Hepatocyte (in vitro differentiated cells): ENCODE measurements at regions not wholly inside any gene's neighbourhood (a gene's known extent, or its start where the extent isn't known, plus 50 kb on each side); places are given as distances from the start of the nearest gene placed in this dataset.
A peak's percentile ranks its signal among the peaks of the same experiment; 100 is the strongest.

ENCODE experiments used
- DNase-seq: peaks from one replicate; pipeline ENCODE4 v3.0.0-alpha.2; 2016; ENCODE audit warnings: low spot score
- H2AFZ ChIP-seq: fragments of 200-600 bp; sonication (generic); 2 replicates; pipeline ENCODE4 v1.6.0; 2016; ENCODE audit warnings: antibody characterized with exemption, mild to moderate bottlenecking
- H3K27ac ChIP-seq: fragments of 200-600 bp; sonication (generic); 2 replicates; pipeline ENCODE4 v1.5.1; 2016; ENCODE audit warnings: mild to moderate bottlenecking
- H3K27me3 ChIP-seq: fragments of 200-600 bp; sonication (generic); 2 replicates; pipeline ENCODE4 v1.6.1; 2016
- H3K36me3 ChIP-seq: fragments of 200-600 bp; sonication (generic); replicated peaks from 2 replicates; pipeline ENCODE4 v1.5.1; 2016; ENCODE audit warnings: low read depth; ENCODE audit not compliant: insufficient read depth
- H3K4me1 ChIP-seq: fragments of 200-600 bp; sonication (generic); 2 replicates; pipeline ENCODE4 v1.5.1; 2016; ENCODE audit warnings: mild to moderate bottlenecking, moderate library complexity; ENCODE audit not compliant: insufficient read depth
- H3K4me2 ChIP-seq: fragments of 200-600 bp; sonication (generic); 2 replicates; pipeline ENCODE4 v1.6.0; 2016
- H3K4me3 ChIP-seq: fragments of 200-600 bp; sonication (generic); 2 replicates; pipeline ENCODE4 v1.5.1; 2016; ENCODE audit warnings: mild to moderate bottlenecking
- H3K79me2 ChIP-seq: fragments of 200-600 bp; sonication (generic); 2 replicates; pipeline ENCODE4 v1.6.0; 2017; ENCODE audit warnings: mild to moderate bottlenecking
- H3K9me2 ChIP-seq: fragments of 200-600 bp; sonication (generic); replicated peaks from 2 replicates; pipeline ENCODE4 v1.6.0; 2017; ENCODE audit warnings: mild to moderate bottlenecking; ENCODE audit not compliant: insufficient read depth
- H3K9me3 ChIP-seq: fragments of 200-600 bp; sonication (generic); 2 replicates; pipeline ENCODE4 v1.5.1; 2016; ENCODE audit warnings: low read depth, mild to moderate bottlenecking
- H4K20me1 ChIP-seq: fragments of 200-600 bp; sonication (generic); 2 replicates; pipeline ENCODE4 v1.6.0; 2016; ENCODE audit warnings: mild to moderate bottlenecking; ENCODE audit not compliant: insufficient read depth, poor library complexity, severe bottlenecking
- CTCF ChIP-seq: fragments of 200-600 bp; sonication (generic); IDR thresholded peaks from 2 replicates; pipeline ENCODE4 v1.5.1; 2016; ENCODE audit warnings: antibody characterized with exemption, mild to moderate bottlenecking; ENCODE audit not compliant: poor library complexity
- EZH2 ChIP-seq: fragments of 200-600 bp; sonication (generic); IDR thresholded peaks from 2 replicates; pipeline ENCODE4 v1.6.1; 2016; ENCODE audit warnings: antibody characterized with exemption, mild to moderate bottlenecking, borderline replicate concordance
- EZH2phosphoT487 ChIP-seq: fragments of 200-600 bp; sonication (generic); IDR thresholded peaks from one replicate; pipeline ENCODE4 v1.6.1; 2018; ENCODE audit warnings: antibody characterized with exemption, mild to moderate bottlenecking, low read depth, moderate library complexity; ENCODE audit not compliant: unreplicated experiment, severe bottlenecking
- WGBS: methylation state at CpG from one replicate; pipeline ENCODE4 v1.1.6; 2016; ENCODE audit warnings: low lambda C conversion rate; ENCODE audit errors: missing lambda C conversion rate; 5-methylcytosine and 5-hydroxymethylcytosine counted together

- no peaks in the 10 kb centered on the region for H3K9me2 ChIP-seq
- no peaks in the 10 kb centered on the region for H3K79me2 ChIP-seq
- no peaks in the 10 kb centered on the region for H3K36me3 ChIP-seq
- no peak overlapping the region for H2AFZ ChIP-seq
- WGBS: 93% methylated on average over 4 of the region's 4 CpGs
- TF ChIP-seq EZH2phosphoT487: no peak
- no peak for TF ChIP-seq EZH2
- TF ChIP-seq CTCF: no peak
- no peaks in the 10 kb centered on the region for H3K27me3 ChIP-seq
- no peaks in the 10 kb centered on the region for H3K4me1 ChIP-seq
- no peak overlapping the region for H3K27ac ChIP-seq
- H3K4me3 ChIP-seq: no peak overlapping the region
- H3K9me3 ChIP-seq: no peaks in the 10 kb centered on the region
- H3K4me2 ChIP-seq: no peak overlapping the region
- H4K20me1 ChIP-seq: no peaks in the 10 kb centered on the region
- DNase-seq: no peak
Observed at GRCh38 chr11:44371706-44372105, 61.8 kb upstream of the ALX4 start.

GRCh38 chr11:44372989-44373388 is 63.0 kb upstream of the ALX4 start:
- no peak for DNase-seq
- Histone ChIP-seq H3K79me2 (no peaks in the 10 kb centered on the region), H3K4me3 (no peak overlapping the region), H4K20me1 (no peaks in the 10 kb centered on the region), H3K4me1 (no peaks in the 10 kb centered on the region), H3K27me3 (no peaks in the 10 kb centered on the region), H2AFZ (no peak overlapping the region), H3K4me2 (no peak overlapping the region), H3K27ac (no peak overlapping the region), H3K9me2 (no peaks in the 10 kb centered on the region), H3K9me3 (no peaks in the 10 kb centered on the region), H3K36me3 (no peaks in the 10 kb centered on the region)
- 60% methylated on average over 3 of the region's 3 CpGs for WGBS
- TF ChIP-seq EZH2phosphoT487: no peak
- no peak for TF ChIP-seq EZH2
- TF ChIP-seq CTCF: no peak

GRCh38 chr11:44374001-44374400 is 64.1 kb upstream of the ALX4 start:
- H3K36me3 ChIP-seq: no peaks in the 10 kb centered on the region
- H3K9me2 ChIP-seq: no peaks in the 10 kb centered on the region
- no peak for TF ChIP-seq EZH2phosphoT487
- TF ChIP-seq EZH2: no peak
- TF ChIP-seq CTCF: no peak
- H3K9me3 ChIP-seq: no peaks in the 10 kb centered on the region
- no peaks in the 10 kb centered on the region for H3K79me2 ChIP-seq
- H3K4me3 ChIP-seq: no peak overlapping the region
- no peak overlapping the region for H3K4me2 ChIP-seq
- no peak overlapping the region for H3K27ac ChIP-seq
- no peaks in the 10 kb centered on the region for H4K20me1 ChIP-seq
- no peak for DNase-seq
- no peak overlapping the region for H2AFZ ChIP-seq
- no peaks in the 10 kb centered on the region for H3K4me1 ChIP-seq
- H3K27me3 ChIP-seq: no peaks in the 10 kb centered on the region

GRCh38 chr11:44376423-44376822 is 66.5 kb upstream of the ALX4 start:
- 87% methylated on average over 4 of the region's 4 CpGs for WGBS
- H3K79me2 ChIP-seq: no peaks in the 10 kb centered on the region
- no peaks in the 10 kb centered on the region for H3K27me3 ChIP-seq
- no peaks in the 10 kb centered on the region for H3K4me1 ChIP-seq
- H4K20me1 ChIP-seq: no peaks in the 10 kb centered on the region
- no peak for TF ChIP-seq CTCF
- no peak for TF ChIP-seq EZH2
- no peak for TF ChIP-seq EZH2phosphoT487
- H3K9me3 ChIP-seq: no peaks in the 10 kb centered on the region
- no peak overlapping the region for H2AFZ ChIP-seq
- peak overlapping the region; percentile 48 for H3K27ac ChIP-seq
- DNase-seq: no peak
- H3K9me2 ChIP-seq: no peaks in the 10 kb centered on the region
- H3K4me3 ChIP-seq: no peak overlapping the region
- no peaks in the 10 kb centered on the region for H3K36me3 ChIP-seq
- no peak overlapping the region for H3K4me2 ChIP-seq
